ENCODE measurements at regions not wholly inside any gene's neighbourhood (a gene's known extent, or its start where the extent isn't known, plus 50 kb on each side); places are given as distances from the start of the nearest gene placed in this dataset.
A peak's percentile ranks its signal among the peaks of the same experiment; 100 is the strongest.

DNA sequence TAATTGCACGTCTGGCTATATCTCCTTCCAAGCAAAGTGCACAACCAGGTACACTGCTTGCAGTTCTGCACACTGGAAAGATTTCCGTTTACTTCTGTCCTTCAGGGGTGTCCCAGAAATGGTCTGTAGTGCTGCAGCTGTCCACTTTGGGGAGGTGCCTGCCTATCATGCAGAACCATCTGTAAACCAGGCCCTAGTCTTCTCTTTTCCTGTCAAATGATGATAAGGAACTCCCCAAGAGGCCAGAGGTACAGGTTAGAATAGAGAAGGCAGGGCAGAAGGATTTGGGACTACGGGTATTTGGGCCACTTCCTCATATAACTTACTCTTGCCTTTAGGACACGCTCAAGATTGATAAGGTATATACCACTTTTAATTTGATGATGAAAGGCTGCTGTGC, 746.9 kb downstream of the FAT4 start:
- 80% methylated on average over 4 of the region's 4 CpGs for WGBS
- Histone ChIP-seq H3K36me3 (ENCODE audit: control insufficient read depth in 4 of 4, insufficient read depth in 3 of 4, low read depth in 1 of 4, low read length in 3 of 4) (no peaks in the 10 kb centered on the region), H3K4me3 (ENCODE audit: low read depth in 1 of 3, low read length in 3 of 3) (no peak overlapping the region), H3K27ac (ENCODE audit: low read depth in 1 of 2, low read length in 2 of 2) (no peak overlapping the region), H3K9ac (ENCODE audit: low read depth in 1 of 2, low read length in 2 of 2) (no peak overlapping the region), H3K27me3 (ENCODE audit: control insufficient read depth in 4 of 4, insufficient read depth in 4 of 4, low read length in 3 of 4) (no peaks in the 10 kb centered on the region), H3K9me3 (ENCODE audit: control insufficient read depth in 4 of 4, low read length in 3 of 4) (peaks cover 0 to 3% (median 0%) of the 10 kb centered on the region in 4 donors), H3K4me1 (ENCODE audit: control insufficient read depth in 4 of 4, insufficient read depth in 4 of 4, low read length in 3 of 4) (no peaks in the 10 kb centered on the region)
- TF ChIP-seq, protein P1, sequence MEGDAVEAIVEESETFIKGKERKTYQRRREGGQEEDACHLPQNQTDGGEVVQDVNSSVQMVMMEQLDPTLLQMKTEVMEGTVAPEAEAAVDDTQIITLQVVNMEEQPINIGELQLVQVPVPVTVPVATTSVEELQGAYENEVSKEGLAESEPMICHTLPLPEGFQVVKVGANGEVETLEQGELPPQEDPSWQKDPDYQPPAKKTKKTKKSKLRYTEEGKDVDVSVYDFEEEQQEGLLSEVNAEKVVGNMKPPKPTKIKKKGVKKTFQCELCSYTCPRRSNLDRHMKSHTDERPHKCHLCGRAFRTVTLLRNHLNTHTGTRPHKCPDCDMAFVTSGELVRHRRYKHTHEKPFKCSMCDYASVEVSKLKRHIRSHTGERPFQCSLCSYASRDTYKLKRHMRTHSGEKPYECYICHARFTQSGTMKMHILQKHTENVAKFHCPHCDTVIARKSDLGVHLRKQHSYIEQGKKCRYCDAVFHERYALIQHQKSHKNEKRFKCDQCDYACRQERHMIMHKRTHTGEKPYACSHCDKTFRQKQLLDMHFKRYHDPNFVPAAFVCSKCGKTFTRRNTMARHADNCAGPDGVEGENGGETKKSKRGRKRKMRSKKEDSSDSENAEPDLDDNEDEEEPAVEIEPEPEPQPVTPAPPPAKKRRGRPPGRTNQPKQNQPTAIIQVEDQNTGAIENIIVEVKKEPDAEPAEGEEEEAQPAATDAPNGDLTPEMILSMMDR (IDR thresholded peaks at IDR 0.05; ENCODE audit: low read depth, low read length, missing input control): no peak
- TF ChIP-seq, protein P2, sequence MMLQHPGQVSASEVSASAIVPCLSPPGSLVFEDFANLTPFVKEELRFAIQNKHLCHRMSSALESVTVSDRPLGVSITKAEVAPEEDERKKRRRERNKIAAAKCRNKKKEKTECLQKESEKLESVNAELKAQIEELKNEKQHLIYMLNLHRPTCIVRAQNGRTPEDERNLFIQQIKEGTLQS (IDR thresholded peaks at IDR 0.05): no peak
- TF ChIP-seq, protein P3, sequence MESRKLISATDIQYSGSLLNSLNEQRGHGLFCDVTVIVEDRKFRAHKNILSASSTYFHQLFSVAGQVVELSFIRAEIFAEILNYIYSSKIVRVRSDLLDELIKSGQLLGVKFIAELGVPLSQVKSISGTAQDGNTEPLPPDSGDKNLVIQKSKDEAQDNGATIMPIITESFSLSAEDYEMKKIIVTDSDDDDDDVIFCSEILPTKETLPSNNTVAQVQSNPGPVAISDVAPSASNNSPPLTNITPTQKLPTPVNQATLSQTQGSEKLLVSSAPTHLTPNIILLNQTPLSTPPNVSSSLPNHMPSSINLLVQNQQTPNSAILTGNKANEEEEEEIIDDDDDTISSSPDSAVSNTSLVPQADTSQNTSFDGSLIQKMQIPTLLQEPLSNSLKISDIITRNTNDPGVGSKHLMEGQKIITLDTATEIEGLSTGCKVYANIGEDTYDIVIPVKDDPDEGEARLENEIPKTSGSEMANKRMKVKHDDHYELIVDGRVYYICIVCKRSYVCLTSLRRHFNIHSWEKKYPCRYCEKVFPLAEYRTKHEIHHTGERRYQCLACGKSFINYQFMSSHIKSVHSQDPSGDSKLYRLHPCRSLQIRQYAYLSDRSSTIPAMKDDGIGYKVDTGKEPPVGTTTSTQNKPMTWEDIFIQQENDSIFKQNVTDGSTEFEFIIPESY (IDR thresholded peaks at IDR 0.05): no peak
- DNase-seq (ENCODE audit: low spot score): no peak

DNA sequence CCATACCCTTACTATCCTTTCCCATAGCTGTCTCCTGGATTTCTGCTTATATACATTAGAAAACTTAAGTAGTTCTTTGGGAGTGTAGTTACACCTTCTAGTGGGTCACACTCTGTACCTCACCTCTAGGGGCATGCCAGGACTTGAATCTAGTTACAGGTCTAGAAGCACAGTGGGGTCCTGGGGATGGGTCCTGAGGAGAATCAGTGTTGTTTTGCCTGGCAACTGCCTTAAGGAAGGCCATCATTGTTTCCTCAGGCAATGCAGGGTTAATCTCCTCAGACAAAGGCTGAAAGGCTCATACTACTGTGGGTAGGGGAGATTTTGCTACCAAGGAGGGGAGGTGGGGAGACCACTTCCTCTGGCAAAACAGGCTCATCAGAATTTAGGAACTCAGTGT, 750.3 kb downstream of the FAT4 start:
- Histone ChIP-seq H3K9me3 (ENCODE audit: control insufficient read depth in 4 of 4, low read length in 3 of 4) (peaks cover 0 to 3% (median 0%) of the 10 kb centered on the region in 4 donors), H3K4me1 (ENCODE audit: control insufficient read depth in 4 of 4, insufficient read depth in 4 of 4, low read length in 3 of 4) (no peaks in the 10 kb centered on the region), H3K27me3 (ENCODE audit: control insufficient read depth in 4 of 4, insufficient read depth in 4 of 4, low read length in 3 of 4) (no peaks in the 10 kb centered on the region), H3K4me3 (ENCODE audit: low read depth in 1 of 3, low read length in 3 of 3) (no peak overlapping the region), H3K9ac (ENCODE audit: low read depth in 1 of 2, low read length in 2 of 2) (no peak overlapping the region), H3K27ac (ENCODE audit: low read depth in 1 of 2, low read length in 2 of 2) (no peak overlapping the region), H3K36me3 (ENCODE audit: control insufficient read depth in 4 of 4, insufficient read depth in 3 of 4, low read depth in 1 of 4, low read length in 3 of 4) (no peaks in the 10 kb centered on the region)
- no peak for TF ChIP-seq YY1 (IDR thresholded peaks at IDR 0.05)
- TF ChIP-seq, protein P4, sequence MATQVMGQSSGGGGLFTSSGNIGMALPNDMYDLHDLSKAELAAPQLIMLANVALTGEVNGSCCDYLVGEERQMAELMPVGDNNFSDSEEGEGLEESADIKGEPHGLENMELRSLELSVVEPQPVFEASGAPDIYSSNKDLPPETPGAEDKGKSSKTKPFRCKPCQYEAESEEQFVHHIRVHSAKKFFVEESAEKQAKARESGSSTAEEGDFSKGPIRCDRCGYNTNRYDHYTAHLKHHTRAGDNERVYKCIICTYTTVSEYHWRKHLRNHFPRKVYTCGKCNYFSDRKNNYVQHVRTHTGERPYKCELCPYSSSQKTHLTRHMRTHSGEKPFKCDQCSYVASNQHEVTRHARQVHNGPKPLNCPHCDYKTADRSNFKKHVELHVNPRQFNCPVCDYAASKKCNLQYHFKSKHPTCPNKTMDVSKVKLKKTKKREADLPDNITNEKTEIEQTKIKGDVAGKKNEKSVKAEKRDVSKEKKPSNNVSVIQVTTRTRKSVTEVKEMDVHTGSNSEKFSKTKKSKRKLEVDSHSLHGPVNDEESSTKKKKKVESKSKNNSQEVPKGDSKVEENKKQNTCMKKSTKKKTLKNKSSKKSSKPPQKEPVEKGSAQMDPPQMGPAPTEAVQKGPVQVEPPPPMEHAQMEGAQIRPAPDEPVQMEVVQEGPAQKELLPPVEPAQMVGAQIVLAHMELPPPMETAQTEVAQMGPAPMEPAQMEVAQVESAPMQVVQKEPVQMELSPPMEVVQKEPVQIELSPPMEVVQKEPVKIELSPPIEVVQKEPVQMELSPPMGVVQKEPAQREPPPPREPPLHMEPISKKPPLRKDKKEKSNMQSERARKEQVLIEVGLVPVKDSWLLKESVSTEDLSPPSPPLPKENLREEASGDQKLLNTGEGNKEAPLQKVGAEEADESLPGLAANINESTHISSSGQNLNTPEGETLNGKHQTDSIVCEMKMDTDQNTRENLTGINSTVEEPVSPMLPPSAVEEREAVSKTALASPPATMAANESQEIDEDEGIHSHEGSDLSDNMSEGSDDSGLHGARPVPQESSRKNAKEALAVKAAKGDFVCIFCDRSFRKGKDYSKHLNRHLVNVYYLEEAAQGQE (IDR thresholded peaks at IDR 0.05): no peak
- no peak for DNase-seq (ENCODE audit: low spot score)

DNA sequence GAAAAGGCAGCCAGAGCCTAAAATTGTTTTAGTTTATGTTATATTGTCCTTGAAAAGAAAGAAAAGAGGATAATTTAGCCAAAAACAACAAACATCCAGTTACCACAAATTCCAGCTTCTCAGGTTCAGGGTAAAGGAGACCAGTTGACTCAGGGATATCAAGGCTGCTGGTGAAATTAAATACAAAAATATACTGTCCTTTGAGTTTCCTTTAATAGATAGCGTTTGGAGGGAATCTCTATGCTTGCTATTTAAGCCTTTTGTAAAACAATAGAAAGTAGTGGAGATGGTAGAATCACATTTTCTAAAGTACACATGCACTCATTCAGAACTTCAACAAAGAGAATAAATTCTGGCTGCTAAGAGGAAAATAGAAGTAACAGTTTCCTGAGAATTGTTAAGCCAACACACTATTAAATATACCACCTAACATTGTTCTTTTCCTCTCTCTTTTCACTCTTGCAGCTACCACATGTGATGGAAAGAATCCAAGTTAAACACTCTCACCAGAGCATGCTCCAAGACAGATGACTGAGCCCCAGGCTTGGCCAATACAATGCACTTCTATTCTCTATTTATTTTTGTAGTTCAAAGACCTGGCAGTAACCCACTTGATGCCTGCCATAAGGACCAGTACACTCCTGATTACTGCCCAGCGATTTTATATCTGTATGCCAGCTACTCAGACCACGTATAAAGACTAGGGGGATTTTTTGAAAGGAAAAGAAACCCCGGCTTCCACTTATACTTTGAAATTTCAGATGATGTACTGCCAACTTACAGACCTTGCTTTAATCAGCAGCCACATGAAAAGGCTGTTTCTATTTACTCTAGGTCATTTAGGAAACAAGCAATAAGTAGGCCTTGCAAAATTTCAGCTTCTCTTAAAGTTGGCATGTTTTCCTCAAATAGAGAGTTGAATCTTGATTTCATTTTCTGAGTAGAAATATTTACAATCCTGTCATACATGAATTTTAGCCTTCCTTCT, 756.9 kb downstream of the FAT4 start:
- H3K4me1 ChIP-seq (ENCODE audit: control insufficient read depth in 4 of 4, insufficient read depth in 4 of 4, low read length in 3 of 4): no peaks in the 10 kb centered on the region
- no peaks in the 10 kb centered on the region for H3K36me3 ChIP-seq (ENCODE audit: control insufficient read depth in 4 of 4, insufficient read depth in 3 of 4, low read depth in 1 of 4, low read length in 3 of 4)
- no peak overlapping the region for H3K9ac ChIP-seq (ENCODE audit: low read depth in 1 of 2, low read length in 2 of 2)
- no peaks in the 10 kb centered on the region for H3K9me3 ChIP-seq (ENCODE audit: control insufficient read depth in 4 of 4, low read length in 3 of 4)
- TF ChIP-seq RXRA (IDR thresholded peaks at IDR 0.05): peak in 1 of 2 donors; percentile 13
- TF ChIP-seq, protein P1 (IDR thresholded peaks at IDR 0.05; ENCODE audit: low read depth, low read length, missing input control): no peak
- WGBS: 39% methylated on average over 4 of the region's 4 CpGs
- no peak overlapping the region for H3K27ac ChIP-seq (ENCODE audit: low read depth in 1 of 2, low read length in 2 of 2)
- DNase-seq (ENCODE audit: low spot score): no peak
- H3K4me3 ChIP-seq (ENCODE audit: low read depth in 1 of 3, low read length in 3 of 3): no peak overlapping the region
- no peaks in the 10 kb centered on the region for H3K27me3 ChIP-seq (ENCODE audit: control insufficient read depth in 4 of 4, insufficient read depth in 4 of 4, low read length in 3 of 4)
